Left ventricle myocardium inferior (tissue), 1 donor: ENCODE measurements at regions not wholly inside any gene's neighbourhood (a gene's known extent, or its start where the extent isn't known, plus 50 kb on each side); places are given as distances from the start of the nearest gene placed in this dataset.

Experiments
- DNase-seq: peaks from one replicate; pipeline ENCODE4 v3.0.0-alpha.2; 2020
- H3K27ac ChIP-seq: fragments of 200-600 bp; replicated peaks from 2 replicates; pipeline ENCODE4 v1.8.0; 2021
- H3K27me3 ChIP-seq: fragments of 200-600 bp; 2 replicates; pipeline ENCODE4 v1.8.0; 2021; ENCODE audit warnings: low read depth
- H3K36me3 ChIP-seq: fragments of 200-600 bp; 2 replicates; pipeline ENCODE4 v1.8.0; 2021
- H3K4me1 ChIP-seq: fragments of 200-600 bp; 2 replicates; pipeline ENCODE4 v1.8.0; 2021
- H3K4me3 ChIP-seq: fragments of 200-600 bp; 2 replicates; pipeline ENCODE4 v1.8.0; 2021; ENCODE audit warnings: mild to moderate bottlenecking, moderate library complexity
- H3K9me3 ChIP-seq: fragments of 200-600 bp; replicated peaks from 2 replicates; pipeline ENCODE4 v1.8.0; 2021
- intact Hi-C: fragments of 100-400 bp; cut with micrococcal nuclease; formaldehyde crosslinking; loops from one replicate; pipeline ENCODE4 v1.11.0; 2022
- TF ChIP-seq, protein P1 (sequence below): fragments of 200-600 bp; IDR thresholded peaks from 2 replicates; pipeline ENCODE4 v1.8.0; 2021; ENCODE audit warnings: antibody characterized with exemption, mild to moderate bottlenecking, borderline replicate concordance
- donor health status: DM: no; HTN: yes; CAD: no; lungs with severe emphysema.

- no peak overlapping the region for H3K4me3 ChIP-seq
- no peak overlapping the region for H3K27ac ChIP-seq
- H3K4me1 ChIP-seq, result peaks cover 22% of the 10 kb centered on the region
- no peaks in the 10 kb centered on the region for H3K9me3 ChIP-seq
- no peak for DNase-seq
- no peaks in the 10 kb centered on the region for H3K36me3 ChIP-seq
- no peaks in the 10 kb centered on the region for H3K27me3 ChIP-seq
- TF ChIP-seq, protein P1, sequence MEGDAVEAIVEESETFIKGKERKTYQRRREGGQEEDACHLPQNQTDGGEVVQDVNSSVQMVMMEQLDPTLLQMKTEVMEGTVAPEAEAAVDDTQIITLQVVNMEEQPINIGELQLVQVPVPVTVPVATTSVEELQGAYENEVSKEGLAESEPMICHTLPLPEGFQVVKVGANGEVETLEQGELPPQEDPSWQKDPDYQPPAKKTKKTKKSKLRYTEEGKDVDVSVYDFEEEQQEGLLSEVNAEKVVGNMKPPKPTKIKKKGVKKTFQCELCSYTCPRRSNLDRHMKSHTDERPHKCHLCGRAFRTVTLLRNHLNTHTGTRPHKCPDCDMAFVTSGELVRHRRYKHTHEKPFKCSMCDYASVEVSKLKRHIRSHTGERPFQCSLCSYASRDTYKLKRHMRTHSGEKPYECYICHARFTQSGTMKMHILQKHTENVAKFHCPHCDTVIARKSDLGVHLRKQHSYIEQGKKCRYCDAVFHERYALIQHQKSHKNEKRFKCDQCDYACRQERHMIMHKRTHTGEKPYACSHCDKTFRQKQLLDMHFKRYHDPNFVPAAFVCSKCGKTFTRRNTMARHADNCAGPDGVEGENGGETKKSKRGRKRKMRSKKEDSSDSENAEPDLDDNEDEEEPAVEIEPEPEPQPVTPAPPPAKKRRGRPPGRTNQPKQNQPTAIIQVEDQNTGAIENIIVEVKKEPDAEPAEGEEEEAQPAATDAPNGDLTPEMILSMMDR, result no peak
- intact Hi-C loops, result no loop called here
These were observed 289.0 kb upstream of the ANKRD55 start for GRCh38 chr5:56522169-56522568.

DNA sequence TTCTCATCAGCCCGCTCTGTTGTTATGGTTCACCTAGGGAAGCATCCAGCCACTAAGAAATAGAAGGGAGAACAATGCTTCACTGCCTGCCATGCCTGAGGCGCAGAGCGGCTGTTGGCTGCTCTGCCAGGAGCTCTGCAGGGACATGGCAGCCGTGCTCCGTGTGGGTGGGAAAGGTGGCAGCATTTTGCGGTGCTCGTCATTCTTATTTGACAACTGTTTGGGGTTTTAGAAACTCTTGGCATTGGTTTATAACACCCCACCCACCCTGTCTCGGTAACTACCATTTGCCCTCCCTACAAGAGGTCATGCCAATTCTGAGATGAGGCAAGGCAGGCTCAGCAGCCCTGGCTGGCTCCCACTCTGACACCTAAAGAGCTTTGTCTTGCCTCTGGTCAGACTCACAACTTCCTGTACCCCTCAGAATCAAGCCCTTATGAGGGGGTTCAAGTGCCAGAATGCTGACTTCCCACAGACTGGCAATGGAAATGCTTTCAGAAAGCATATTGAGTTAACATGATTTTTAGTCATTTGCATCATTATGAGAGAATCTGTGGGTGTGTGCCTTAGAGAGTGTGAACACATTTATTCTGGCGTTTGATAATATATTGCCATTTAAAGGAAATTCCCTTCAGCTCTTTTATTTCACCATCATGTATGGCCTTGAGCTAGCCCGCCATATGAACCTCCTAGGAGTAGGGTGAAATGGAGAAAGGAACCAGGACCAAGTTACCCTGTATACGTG, 288.0 kb upstream of the ANKRD55 start:
- Histone ChIP-seq H3K36me3 (no peaks in the 10 kb centered on the region), H3K27me3 (no peaks in the 10 kb centered on the region), H3K4me1 (peaks cover 32% of the 10 kb centered on the region), H3K9me3 (no peaks in the 10 kb centered on the region), H3K4me3 (no peak overlapping the region), H3K27ac (no peak overlapping the region)
- intact Hi-C loops, result no loop called here
- no peak for DNase-seq
- TF ChIP-seq, protein P1, result no peak

- no peaks in the 10 kb centered on the region for H3K27me3 ChIP-seq
- no peak for DNase-seq
- TF ChIP-seq, protein P1, result no peak
- no peaks in the 10 kb centered on the region for H3K9me3 ChIP-seq
- H3K36me3 ChIP-seq, result no peaks in the 10 kb centered on the region
- peaks cover 38% of the 10 kb centered on the region for H3K4me1 ChIP-seq
- intact Hi-C loops, result no loop called here
- H3K27ac ChIP-seq, result no peak overlapping the region
- H3K4me3 ChIP-seq, result no peak overlapping the region
These were observed 285.7 kb upstream of the ANKRD55 start for GRCh38 chr5:56518820-56519219.

GRCh38 chr5:56517011-56517416, 283.9 kb upstream of the ANKRD55 start:
- no peaks in the 10 kb centered on the region for H3K27me3 ChIP-seq
- no peaks in the 10 kb centered on the region for H3K36me3 ChIP-seq
- DNase-seq, result no peak
- intact Hi-C loops, result no loop called here
- H3K27ac ChIP-seq, result peak overlapping the region; percentile 6
- peaks cover 40% of the 10 kb centered on the region for H3K4me1 ChIP-seq
- no peak overlapping the region for H3K4me3 ChIP-seq
- TF ChIP-seq, protein P1, result no peak
- H3K9me3 ChIP-seq, result no peaks in the 10 kb centered on the region

DNA sequence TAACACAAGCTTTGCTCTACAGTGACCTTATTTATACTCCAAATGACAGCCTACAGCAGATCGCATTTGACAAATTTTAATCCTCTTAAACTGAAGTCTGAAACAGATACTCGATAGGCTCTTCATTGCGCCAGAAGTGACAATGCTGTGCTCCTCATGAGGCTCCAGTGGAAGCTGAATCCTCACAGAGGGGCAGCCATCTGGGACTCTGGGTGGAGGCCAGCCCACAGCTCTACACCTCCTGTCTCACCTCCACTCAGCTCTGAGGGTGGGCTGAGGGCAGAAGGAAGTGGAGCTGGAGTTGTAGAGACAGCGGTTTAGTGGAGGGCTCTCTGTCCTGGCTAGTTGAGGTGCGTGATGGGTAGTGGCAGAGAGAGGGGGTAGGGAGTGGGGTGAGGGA, 283.3 kb upstream of the ANKRD55 start:
- H3K4me1 ChIP-seq, result peaks cover 46% of the 10 kb centered on the region
- no peak for DNase-seq
- H3K36me3 ChIP-seq, result no peaks in the 10 kb centered on the region
- H3K27me3 ChIP-seq, result no peaks in the 10 kb centered on the region
- H3K27ac ChIP-seq, result peak overlapping the region; percentile 6
- intact Hi-C loops, result no loop called here
- no peak overlapping the region for H3K4me3 ChIP-seq
- TF ChIP-seq, protein P1, result no peak
- no peaks in the 10 kb centered on the region for H3K9me3 ChIP-seq
